ENCODE measurements at regions not wholly inside any gene's neighbourhood (a gene's known extent, or its start where the extent isn't known, plus 50 kb on each side); places are given as distances from the start of the nearest gene placed in this dataset.

- no peak for TF ChIP-seq CTCF (conservative IDR thresholded peaks at IDR 0.05; ENCODE audit: low read length)
- TF ChIP-seq EZH2phosphoT487 (IDR thresholded peaks at IDR 0.05; ENCODE audit: borderline replicate concordance, low read depth, low read length): no peak
Observed at GRCh38 chr10:130835068-130835467, 476.5 kb downstream of the TCERG1L start.
